ENCODE measurements at regions not wholly inside any gene's neighbourhood (a gene's known extent, or its start where the extent isn't known, plus 50 kb on each side); places are given as distances from the start of the nearest gene placed in this dataset.

DNA sequence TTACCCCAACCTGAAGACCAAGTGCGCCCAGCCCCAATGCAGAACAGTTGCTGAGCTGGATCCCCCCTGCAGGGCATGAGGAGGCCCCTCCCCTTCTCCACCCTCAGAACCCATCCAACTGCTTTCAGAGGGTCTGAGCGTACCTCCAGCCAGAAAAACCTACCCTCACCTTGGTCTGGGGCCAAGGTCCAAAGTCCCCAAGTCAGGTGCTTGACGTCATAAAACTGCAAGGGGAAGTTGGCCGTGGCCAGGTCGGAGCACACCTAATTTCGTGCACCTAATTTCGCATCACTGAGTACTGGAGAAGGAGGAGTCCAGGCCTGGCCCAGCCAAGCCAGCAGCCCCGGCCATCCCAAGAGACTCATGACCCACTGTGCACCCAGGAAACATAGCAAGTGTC, 289.8 kb downstream of the CTTN start:
- no peak for DNase-seq

DNA sequence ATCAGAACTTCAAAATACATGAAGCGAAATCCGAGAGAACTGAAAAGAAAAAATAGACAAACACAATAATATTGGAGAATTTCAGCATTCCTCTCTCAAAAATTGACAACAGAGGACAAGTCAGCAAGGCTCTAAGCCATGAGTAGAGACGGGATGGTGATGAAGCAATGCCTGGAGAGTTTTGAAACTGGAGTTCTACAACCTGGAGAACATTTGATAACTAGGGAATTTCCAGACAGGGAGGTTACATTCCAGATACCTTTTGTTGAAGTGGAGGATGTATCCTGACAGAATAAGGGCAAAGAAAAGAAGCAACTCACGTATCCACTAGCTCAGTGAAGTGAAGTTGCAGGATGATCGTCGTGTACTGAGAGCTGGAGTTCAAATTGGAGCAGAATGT, 291.4 kb downstream of the CTTN start:
- DNase-seq = no peak

DNA sequence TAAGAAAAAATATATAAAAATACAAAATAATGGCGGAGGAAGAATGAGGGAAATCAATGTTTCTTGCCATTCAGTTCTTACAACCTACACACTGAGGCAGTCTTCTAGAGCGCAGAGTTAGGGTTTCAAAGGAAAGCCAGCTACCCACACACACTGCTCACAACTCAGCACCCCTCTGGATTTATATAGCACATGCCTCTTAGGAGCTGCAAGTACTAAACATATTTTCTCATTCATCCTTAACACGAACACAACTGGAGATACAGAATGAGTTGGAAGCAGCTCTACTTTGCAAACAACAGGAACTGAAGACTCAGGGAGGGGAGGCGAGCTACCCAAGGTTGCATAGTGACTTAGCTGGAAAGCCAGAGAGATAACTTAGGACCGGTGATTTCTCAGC, 293.8 kb downstream of the CTTN start:
- DNase-seq = no peak

DNA sequence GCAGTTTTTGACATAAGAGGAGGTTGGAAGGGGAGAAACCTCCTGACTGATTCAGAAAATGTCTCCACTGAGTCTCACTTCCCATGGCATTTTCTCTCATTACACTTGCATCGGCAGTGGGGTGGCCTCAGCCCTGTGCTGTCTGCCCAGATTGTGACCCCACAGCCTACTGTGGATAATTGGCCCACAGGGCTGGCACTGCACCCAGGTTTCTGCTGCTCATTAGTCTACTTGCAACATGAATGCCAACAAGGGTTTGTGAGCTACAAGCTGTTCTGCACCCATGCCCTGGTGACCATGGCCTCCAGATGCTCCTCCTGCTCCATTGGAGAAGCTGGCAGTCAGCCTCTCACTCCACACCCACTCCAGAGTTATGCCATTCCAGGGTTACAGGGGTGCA, 296.0 kb downstream of the CTTN start:
- no peak for DNase-seq

DNA sequence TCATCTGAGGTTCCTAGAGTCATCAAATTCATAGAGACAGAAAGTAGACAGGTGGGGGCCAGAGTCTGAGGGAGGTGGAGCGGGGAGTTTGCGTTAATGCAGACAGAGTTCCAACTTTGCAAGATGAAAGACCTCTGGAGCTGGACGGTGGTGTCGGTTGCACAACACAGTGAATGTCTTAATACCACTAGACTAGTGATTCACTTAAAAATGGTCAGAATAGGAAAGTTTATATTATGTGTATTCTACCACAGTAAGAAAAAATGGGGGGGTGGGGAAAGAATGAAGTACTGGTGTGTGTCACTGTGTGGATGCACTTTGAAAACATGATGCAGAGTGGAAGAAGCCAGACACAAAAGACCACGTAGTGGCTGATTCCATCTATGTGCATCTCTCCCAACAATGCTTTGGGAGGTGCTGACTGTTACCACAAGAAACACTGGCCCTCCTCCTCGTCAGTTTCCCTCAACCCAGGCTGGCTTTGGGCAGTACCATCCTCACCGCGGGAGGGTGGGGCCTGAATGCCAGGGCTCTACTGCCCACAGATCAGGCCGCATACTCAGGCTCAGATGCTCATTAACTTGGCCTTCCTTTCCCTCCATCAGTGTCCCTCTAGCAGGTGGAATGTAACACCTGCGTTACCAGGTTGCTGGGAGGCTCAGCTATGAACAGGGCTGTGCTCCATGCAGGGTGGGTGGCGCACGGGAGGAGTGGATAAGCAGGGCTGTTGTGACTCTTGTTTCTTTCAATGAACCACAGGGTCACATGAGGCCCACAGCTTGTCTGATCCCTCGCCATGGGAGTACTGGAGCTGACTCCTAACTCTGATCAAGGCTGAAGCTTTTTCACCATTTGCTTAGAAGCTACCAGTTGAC, 297.0 kb downstream of the CTTN start:
- DNase-seq = no peak

DNA sequence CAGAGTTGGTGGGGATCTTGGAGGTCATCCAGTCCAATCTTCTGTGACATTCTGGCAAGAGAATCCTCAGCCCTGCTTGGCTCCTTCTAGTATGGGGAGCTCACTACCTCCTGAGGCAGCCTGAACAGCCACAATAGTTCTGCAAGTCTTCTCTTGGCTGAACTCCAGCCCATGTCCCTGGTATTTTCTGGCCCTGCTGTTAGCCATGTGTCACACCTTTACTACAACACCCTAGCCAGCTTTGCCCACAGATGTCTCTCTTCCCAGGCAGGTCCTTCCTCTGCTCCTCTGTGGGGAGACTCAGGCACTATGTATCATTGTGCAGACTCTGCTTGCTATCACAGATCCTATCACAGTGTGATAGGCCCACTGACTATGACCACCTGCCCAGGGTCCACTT, 297.7 kb downstream of the CTTN start:
- DNase-seq = no peak

DNA sequence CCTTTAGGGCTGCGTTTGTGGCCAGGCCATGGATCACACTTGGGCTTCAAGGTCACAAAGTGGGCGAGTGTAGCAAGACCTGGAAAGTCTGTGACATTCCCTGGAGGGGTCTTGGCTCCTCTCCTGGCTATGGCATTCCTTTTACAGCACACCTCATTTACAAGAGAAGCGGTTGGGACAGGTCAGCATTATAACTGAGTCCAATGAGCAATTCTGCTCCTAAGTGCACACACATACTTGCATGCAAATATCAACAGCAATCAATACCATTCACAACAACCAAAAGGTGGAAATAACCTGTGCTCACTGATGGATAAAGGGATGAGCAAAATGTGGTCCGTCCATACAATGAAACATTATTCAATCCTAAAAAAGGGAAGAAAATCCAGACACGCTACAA, 298.2 kb downstream of the CTTN start:
- no peak for DNase-seq

DNA sequence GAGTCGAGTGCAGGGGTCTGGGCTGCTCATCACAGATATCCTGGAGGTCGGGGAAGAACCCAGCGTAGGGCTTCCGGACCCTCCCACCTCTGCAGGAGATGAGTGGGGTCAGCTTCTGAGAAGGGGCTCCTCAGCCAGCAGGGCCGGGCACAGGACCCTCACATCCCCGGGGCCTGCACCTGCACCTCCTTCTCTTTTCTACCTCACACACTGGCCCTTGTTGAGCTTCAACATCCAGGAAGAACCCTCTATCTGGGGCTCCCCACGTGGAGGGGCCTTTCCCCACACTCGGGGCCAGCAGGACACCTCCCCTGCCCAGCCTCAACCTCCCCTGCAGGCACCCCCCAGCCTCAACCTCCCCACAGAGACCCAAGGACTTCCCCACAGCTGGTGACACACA, 299.4 kb downstream of the CTTN start:
- no peak for DNase-seq

DNA sequence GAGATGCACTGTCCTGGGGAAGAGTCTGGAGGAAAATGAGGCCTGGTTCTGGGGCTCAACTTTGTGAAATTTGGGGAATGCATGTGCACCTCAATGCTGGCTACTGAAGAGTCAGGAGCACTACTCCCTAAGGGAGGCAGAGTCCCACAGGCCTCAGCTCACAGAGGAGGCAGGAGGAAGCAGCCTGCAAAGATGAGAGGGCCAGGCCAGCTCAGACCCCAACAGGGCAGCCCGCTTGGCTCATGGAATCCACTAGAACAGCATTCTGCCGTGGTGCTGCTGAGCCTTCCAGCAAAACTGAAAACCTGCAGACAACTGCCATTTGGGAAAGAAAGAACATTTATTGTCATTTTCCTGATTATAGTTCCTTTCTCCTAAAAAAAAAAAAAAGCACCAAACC, 300.5 kb downstream of the CTTN start:
- no peak for DNase-seq

DNA sequence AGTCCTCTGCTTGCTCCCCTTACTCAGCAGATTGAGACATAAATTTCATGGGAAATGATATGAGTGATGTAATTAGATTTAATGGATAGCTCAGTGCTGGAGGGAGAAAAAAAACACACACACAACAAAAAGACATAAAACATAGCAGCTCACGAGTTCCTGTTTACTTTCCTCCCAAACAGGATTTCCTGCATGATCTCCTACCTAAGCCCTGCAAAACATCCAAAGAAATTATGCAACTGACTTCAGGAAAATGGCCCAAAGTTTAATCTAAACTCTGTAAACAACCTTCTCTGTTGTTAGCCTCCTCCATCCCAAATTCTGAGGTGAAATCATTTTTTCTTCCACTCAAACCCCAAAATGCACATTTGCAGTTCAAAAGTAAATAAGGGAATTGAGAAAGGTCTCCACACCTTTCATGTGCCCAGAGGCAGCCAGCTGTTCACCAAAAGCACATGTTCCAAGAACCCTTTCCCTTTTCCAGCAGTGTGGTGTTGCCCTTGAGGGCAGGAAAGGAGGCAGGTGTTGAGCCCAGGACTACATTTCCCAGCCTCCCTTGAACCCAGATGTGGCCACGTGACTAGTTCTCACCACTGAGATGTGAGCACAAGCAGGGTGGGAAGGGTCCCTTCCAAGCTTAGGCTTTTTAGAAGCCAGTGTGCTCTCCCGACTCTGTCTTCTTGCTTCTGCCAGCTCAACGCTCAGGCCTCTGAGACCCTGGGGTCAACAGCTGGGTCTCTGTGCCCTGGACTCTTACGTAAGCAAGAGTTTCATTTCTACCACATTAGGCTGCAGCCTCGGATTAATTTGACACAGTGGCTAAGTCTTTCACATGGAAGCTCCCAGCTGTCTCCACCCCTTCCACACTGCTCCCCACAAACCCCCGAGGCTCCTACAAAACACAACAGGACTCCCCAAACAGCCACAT, 301.2 kb downstream of the CTTN start:
- no peak for DNase-seq

DNA sequence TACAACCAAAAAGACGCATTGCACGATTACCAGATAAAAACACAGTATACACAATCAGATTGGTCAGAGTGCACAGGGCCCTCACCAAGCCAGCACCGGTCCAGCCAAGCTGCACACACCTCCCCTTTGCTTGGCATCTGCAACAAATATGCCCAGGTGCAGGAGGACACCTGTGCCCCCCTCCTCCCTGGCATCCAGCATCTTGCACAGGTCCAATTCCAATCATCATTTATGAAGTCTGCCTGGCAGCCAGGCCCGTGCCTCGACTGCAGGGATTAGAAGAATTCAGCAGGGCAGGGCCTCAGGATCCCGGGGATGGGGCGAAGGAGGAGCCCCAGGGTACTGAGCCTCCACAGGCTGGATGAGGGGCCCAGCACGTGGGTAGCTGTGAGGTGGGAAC, 302.1 kb downstream of the CTTN start:
- DNase-seq = no peak

DNA sequence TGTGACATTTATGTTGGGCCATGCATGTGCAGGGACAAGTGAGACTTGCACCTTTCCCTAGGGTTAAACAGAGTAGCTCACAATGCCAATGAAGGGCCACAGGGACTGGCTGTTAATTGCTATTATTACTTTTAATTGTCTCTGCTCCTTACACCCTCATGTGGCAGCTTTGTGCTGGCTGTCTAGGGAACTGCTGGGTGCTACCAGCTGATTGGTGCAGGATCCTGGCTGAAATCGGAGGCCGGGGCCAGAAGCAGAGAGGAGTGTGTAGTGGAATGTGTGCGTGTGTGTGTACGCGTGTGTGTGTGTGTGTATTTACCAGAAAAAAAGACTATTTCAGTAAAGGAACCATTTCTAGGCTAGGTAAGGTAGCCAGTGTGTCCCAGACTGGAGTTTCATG, 302.5 kb downstream of the CTTN start:
- DNase-seq = no peak

DNA sequence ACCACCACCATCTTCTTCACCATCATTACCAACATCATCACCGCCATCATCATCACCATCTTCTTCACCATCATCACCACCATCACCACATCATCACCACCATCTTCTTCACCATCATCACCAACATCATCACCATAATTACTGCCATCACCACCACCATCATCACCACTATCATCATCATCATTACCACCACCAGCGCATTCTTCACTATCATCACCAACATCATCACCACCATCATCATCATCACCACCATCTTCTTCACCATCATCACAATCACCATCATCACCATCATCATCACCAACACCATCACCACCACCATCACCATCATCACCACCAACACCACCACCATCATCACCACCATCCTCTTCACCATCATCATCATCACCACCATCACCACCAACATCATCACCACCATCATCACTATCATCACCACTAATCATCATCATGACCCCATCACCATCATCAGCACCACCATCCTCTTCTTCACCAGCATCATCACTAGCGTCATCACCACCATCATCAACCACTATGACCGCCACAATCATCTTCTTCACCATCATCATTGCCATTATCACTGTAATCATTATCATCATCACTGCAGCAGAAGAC, 303.8 kb downstream of the CTTN start:
- DNase-seq = no peak

DNA sequence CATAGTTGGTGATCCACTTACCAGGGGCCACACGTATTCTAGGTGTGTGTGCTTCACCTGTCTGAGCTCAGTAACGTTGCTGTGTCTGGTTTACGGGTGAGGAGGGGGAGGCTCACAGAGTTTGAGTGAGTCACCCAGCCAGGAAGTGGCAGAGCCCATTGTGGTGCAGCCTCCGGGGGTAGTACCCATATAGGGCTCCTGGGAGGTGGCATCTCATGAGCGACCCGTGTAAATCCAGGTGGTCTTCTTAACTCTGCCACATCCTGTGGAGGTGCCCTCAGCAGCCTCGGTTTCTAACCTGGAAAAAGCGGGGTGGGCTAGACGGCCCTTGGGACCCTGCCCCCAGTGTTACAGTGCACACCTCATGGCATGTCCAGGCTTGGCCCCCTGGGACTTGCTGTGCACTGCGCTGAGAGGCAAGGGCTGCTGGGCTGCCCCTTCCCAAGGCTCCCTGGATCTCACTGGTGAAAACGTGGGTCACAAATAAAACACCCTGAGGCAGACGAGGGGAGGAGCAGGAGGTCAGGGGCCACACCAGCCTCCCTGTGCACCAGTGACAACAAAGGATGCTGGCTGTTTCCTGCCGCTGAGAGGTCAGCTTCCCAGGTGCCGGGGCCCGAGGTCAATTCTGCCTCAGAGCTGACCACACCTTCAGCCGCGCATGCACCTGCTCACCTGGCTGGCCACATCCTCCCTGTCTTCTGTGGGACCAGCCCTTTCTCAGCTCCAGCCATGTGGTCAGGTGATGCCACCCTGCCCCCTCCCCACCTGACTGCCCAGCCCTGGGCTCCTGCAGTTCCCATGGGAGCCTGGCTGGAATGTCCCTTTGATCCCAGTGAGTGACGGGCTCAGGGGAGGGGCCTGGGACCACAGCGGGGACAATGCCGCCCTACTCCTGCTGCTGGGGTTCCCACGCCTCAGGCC, 305.1 kb downstream of the CTTN start:
- DNase-seq = no peak

DNA sequence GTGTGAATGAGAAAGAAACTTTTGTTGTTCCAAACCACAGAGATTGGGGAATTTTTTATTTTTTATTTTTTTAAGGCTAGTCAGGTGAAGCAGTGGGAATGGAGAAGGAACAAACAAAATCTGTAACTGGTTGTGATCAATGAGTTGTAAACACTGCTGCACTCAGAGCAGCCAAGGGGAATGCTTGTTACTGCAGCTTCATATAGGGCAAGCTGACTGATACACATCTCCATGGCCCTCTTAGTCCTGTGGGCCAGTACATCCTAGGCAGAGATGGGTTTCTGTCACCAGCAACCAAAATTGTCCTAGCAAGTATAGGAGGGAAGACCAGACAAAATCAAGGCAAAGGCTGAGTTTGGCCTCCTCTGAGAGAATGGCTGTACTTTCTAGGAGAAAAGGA, 306.8 kb downstream of the CTTN start:
- no peak for DNase-seq

DNA sequence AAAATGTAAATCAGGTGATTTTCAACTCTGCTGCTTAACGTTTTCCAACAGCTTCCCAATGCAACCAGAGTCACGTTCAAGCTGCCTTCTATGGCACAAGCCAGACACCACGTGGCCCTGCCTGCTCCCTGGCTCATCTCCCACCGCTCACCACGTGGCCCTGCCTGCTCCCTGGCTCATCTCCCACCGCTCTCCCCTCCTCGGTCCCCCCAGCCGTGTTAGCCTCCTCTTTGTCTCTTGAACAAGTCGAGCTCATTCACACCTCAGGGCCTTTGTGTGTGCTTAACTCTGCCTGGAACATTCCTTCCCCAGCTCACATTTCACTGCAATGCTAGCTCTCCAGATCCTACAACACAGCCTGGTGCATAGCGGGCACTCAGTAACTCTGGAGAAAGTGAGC, 307.6 kb downstream of the CTTN start:
- no peak for DNase-seq

DNA sequence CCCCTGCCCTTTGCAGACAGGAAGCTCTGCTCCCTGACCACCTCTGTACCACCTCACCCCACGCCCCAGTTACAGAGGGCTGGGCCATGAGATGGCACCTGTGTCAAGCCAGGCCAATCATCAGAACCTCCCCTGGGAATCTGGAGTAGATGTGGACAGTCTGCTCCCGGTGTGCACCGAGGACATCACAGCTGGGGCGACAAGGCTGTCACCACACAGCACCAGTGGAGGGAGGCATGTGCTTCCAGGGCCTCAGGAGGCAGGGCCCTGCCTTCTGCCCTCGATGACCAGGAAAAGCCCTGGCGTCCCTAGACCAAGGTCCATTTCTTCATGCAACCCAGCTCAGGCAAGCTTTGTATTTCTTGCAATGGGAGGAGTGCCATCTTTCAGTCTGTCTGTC, 309.5 kb downstream of the CTTN start:
- DNase-seq = no peak

DNA sequence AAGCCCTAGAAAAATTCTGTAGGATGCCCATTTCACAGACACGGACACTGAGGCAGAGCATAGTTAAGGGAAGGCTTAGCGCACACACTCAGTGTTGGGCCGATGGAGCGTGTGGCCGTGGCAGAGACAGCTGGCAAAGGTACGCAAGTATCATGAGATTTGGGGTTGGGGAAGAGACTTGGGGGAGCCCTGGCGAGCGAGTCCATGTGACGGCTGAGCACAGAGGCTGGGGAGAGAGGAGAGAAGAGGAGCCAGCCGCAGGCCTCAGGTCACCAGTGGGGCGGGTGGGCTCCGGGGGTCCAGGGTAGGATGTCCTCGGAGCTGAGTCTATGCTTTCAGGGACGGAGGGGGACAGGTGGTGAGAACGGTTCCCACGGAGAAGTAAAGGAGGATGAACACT, 311.3 kb downstream of the CTTN start:
- no peak for DNase-seq

DNA sequence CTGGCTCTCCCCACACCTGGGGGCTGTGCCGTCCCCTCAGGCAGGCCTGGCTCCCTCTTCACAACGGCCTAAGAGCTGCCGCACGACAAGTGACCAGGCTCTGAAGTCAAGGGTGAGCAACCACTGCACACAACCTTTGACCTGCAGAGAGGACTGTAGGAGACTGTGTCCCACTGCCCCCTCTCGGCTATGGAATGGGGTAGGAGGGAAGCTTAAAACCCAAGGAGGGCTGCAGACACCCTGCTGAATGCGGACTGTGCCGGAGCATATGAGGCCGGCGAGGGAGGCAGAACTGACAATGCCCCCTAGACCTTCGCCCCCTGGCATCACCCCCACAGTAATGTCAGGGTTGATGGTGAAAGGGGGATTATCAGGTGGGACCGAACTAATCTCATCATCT, 311.9 kb downstream of the CTTN start:
- no peak for DNase-seq

DNA sequence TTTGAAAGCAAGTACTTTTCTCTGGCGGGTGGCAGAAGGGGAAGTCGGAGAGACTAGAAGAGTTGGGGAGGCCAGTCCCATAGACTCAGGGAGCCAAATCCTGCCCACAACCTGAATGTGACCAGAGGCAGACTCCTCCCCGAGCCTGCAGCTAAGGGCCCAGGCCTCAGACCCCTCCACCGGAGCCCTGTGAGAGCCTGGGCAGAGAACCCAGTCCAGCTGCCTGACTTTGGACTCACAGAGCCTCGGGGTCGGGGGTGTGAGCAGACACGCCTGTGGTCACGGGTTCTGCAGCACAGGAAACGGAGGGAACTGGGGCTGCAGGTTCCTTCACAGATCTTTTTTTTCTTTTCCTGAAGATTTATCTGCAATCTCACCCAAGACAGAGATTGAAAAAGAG, 312.3 kb downstream of the CTTN start:
- DNase-seq = no peak

DNA sequence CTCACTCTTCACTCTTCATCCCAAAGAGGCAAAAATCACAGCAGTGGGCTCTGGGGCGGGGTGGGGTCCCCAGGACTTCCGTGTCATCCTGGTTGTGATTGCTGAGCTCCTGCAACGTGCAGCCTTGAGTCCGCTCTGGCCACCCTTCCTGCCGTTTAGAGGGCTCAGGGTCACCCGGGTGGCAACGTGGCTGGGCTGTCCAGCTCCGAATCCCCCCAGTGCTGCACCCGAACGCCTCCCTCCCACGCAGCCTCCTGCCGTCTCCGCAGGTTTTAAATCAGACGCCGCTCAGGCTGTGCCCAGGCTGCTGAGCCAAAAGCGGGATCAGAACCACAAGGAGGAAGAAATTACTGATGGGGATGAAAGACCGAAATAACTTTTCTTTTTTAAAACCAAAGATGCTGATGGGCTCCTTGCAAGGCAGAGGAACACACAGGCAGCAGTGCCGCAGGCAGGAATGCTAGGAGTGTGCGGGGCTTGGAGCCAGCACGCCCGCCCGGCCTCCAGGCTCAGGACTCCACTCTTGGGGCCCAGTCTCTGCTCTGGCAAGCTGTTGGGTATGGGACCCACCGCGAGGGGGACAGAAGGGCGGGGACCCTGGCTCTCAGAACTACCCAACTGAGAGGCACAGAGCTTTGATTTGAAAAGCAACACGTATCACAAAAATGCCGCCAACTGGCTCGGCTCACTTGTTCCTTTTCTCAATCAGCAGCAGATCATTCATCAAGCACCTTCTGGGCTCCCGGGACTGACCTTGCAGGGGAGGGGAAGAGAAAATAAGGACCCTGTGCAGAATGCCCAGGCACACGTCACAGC, 313.0 kb downstream of the CTTN start:
- DNase-seq = no peak

DNA sequence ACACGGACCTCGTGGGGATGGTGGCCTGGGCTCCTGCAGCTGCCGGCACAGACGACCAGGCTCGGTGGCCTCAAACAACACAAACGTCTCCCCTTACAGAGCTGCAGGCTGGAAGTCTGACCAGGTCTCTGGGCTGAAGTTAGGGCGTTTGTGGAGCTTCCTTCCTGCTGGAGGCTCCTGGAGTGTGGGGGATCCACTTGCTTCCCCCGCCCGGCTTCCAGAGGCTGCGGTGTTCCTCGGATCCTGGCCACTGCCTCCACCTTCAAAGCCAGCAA, 313.5 kb downstream of the CTTN start:
- DNase-seq = no peak
